ENCODE measurements at regions not wholly inside any gene's neighbourhood (a gene's known extent, or its start where the extent isn't known, plus 50 kb on each side); places are given as distances from the start of the nearest gene placed in this dataset.

DNA sequence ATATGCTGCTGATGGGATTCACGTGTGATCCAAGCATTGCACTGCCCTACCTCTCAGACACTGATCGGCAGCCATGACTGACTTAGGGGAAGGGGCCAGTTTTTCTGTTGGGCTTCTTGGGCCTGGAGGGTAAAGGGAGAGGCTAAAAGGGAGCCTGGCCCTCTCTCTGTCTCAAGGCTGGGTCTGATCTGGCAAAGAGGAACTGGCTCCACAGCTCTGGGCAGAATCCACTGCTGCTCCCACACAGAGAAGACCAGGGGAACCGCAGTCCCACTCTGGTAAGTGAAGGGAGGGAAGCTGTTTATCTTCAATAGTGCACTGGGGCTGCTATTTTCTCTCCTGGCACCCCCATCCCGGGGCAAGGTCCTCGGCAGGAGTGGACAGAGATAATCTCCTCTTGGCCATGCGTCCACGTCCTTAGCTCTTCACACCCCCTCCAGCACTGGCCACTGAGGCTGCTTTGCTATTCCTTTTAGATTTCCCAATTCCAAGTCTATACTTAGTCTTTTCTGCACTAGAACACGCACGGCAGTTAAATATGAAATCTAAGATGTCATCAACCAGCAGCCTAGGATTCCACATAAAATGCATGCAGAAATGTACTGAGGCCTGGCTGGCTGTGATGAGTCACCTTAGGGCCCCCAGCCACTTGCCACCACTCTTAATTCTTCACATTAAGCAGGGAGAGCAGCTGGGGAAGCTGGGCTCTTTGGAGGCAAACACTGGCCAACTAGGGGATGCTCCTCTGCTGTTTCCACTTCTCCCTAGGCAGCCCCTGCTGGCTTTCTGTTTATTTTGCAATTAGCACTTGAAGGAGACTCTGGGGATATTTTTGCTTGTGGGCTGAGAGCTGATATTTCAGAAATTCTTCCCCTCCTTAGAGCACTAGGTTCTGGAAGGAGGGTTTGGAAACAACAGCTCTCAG lies 87.8 kb upstream of the ARMC2 start:
- Histone ChIP-seq H2AFZ (no peak overlapping the region), H3K4me1 (ENCODE audit: insufficient read depth) (peaks cover 7% of the 10 kb centered on the region), H3K4me3 (no peak overlapping the region), H3K27me3 (replicated peaks; ENCODE audit: insufficient read depth) (no peaks in the 10 kb centered on the region), H3K36me3 (ENCODE audit: low read depth) (no peaks in the 10 kb centered on the region), H3K9ac (no peak overlapping the region), H3K79me2 (ENCODE audit: insufficient read depth) (no peaks in the 10 kb centered on the region), H3K9me3 (ENCODE audit: low read depth) (no peaks in the 10 kb centered on the region), H3K4me2 (ENCODE audit: unreplicated experiment) (no peak overlapping the region), H3K9me2 (ENCODE audit: insufficient read depth) (no peaks in the 10 kb centered on the region), H3K27ac (no peak overlapping the region), H3F3A (ENCODE audit: insufficient read depth) (no peaks in the 10 kb centered on the region; the same call in 1 of the 2 replicates), H4K20me1 (ENCODE audit: insufficient read depth) (no peaks in the 10 kb centered on the region)
- DNase-seq: no peak
- 87 to 91% methylated on average over 9 of the region's 9 CpGs for WGBS, 2 experiments (ENCODE audit: low coverage in 1 of 2, low lambda C conversion rate in 2 of 2, missing lambda C conversion rate in 2 of 2)
- in situ Hi-C loops (cut with MboI): no loop called here
- no peak for TF ChIP-seq EZH2phosphoT487 (IDR thresholded peaks at IDR 0.05; ENCODE audit: insufficient read depth, low read depth)
- TF ChIP-seq EZH2 (IDR thresholded peaks at IDR 0.05; ENCODE audit: insufficient read depth, poor library complexity, severe bottlenecking): no peak

GRCh38 chr6:108762394-108762793 lies 85.8 kb upstream of the ARMC2 start:
- H3K9me2 ChIP-seq (ENCODE audit: insufficient read depth): no peaks in the 10 kb centered on the region
- no peak overlapping the region for H3K27ac ChIP-seq
- no peak overlapping the region for H3K9ac ChIP-seq
- H3K9me3 ChIP-seq (ENCODE audit: low read depth): no peaks in the 10 kb centered on the region
- H3K36me3 ChIP-seq (ENCODE audit: low read depth): no peaks in the 10 kb centered on the region
- in situ Hi-C loops (cut with MboI): no loop called here
- no peaks in the 10 kb centered on the region for H3K27me3 ChIP-seq (replicated peaks; ENCODE audit: insufficient read depth)
- no peak for DNase-seq
- H4K20me1 ChIP-seq (ENCODE audit: insufficient read depth): no peaks in the 10 kb centered on the region
- H2AFZ ChIP-seq: no peak overlapping the region
- 71 to 78% methylated on average over 1 of the region's 1 CpG for WGBS, 2 experiments (ENCODE audit: low coverage in 1 of 2, low lambda C conversion rate in 2 of 2, missing lambda C conversion rate in 2 of 2)
- TF ChIP-seq EZH2phosphoT487 (IDR thresholded peaks at IDR 0.05; ENCODE audit: insufficient read depth, low read depth): no peak
- TF ChIP-seq EZH2 (IDR thresholded peaks at IDR 0.05; ENCODE audit: insufficient read depth, poor library complexity, severe bottlenecking): no peak
- no peak overlapping the region for H3K4me2 ChIP-seq (ENCODE audit: unreplicated experiment)
- no peak overlapping the region for H3K4me3 ChIP-seq
- H3K79me2 ChIP-seq (ENCODE audit: insufficient read depth): no peaks in the 10 kb centered on the region
- H3F3A ChIP-seq (ENCODE audit: insufficient read depth): no peaks in the 10 kb centered on the region
- H3K4me1 ChIP-seq (ENCODE audit: insufficient read depth): no peaks in the 10 kb centered on the region

- no peak overlapping the region for H3K4me2 ChIP-seq (ENCODE audit: unreplicated experiment)
- H3K9me2 ChIP-seq (ENCODE audit: insufficient read depth): no peaks in the 10 kb centered on the region
- H3K4me3 ChIP-seq: no peak overlapping the region
- in situ Hi-C loops (cut with MboI): no loop called here
- DNase-seq: no peak
- TF ChIP-seq EZH2phosphoT487 (IDR thresholded peaks at IDR 0.05; ENCODE audit: insufficient read depth, low read depth) (no peak), EZH2 (IDR thresholded peaks at IDR 0.05; ENCODE audit: insufficient read depth, poor library complexity, severe bottlenecking) (no peak)
- no peaks in the 10 kb centered on the region for H3K27me3 ChIP-seq (replicated peaks; ENCODE audit: insufficient read depth)
- H4K20me1 ChIP-seq (ENCODE audit: insufficient read depth): no peaks in the 10 kb centered on the region
- H3K27ac ChIP-seq: no peak overlapping the region
- no peaks in the 10 kb centered on the region for H3K79me2 ChIP-seq (ENCODE audit: insufficient read depth)
- no peaks in the 10 kb centered on the region for H3K4me1 ChIP-seq (ENCODE audit: insufficient read depth)
- WGBS, 2 experiments (ENCODE audit: low coverage in 1 of 2, low lambda C conversion rate in 2 of 2, missing lambda C conversion rate in 2 of 2): 86 to 87% methylated on average over 10 of the region's 10 CpGs
- no peak overlapping the region for H3K9ac ChIP-seq
- no peaks in the 10 kb centered on the region for H3F3A ChIP-seq (ENCODE audit: insufficient read depth)
- no peaks in the 10 kb centered on the region for H3K36me3 ChIP-seq (ENCODE audit: low read depth)
- no peaks in the 10 kb centered on the region for H3K9me3 ChIP-seq (ENCODE audit: low read depth)
- no peak overlapping the region for H2AFZ ChIP-seq
Measured at GRCh38 chr6:108763931-108764579, 84.2 kb upstream of the ARMC2 start.

GRCh38 chr6:108764580-108764950 lies 83.7 kb upstream of the ARMC2 start:
- in situ Hi-C loops (cut with MboI): no loop called here
- Histone ChIP-seq H3K4me2 (ENCODE audit: unreplicated experiment) (no peak overlapping the region), H3K27me3 (replicated peaks; ENCODE audit: insufficient read depth) (no peaks in the 10 kb centered on the region), H3K9me2 (ENCODE audit: insufficient read depth) (no peaks in the 10 kb centered on the region), H3K79me2 (ENCODE audit: insufficient read depth) (no peaks in the 10 kb centered on the region), H4K20me1 (ENCODE audit: insufficient read depth) (no peaks in the 10 kb centered on the region), H3K9me3 (ENCODE audit: low read depth) (no peaks in the 10 kb centered on the region), H3K4me1 (ENCODE audit: insufficient read depth) (no peaks in the 10 kb centered on the region), H3K27ac (no peak overlapping the region), H3K36me3 (ENCODE audit: low read depth) (no peaks in the 10 kb centered on the region), H2AFZ (no peak overlapping the region), H3K4me3 (no peak overlapping the region), H3F3A (ENCODE audit: insufficient read depth) (no peaks in the 10 kb centered on the region), H3K9ac (no peak overlapping the region)
- WGBS, 2 experiments (ENCODE audit: low coverage in 1 of 2, low lambda C conversion rate in 2 of 2, missing lambda C conversion rate in 2 of 2): 95 to 100% methylated on average over 1 of the region's 1 CpG
- no peak for DNase-seq
- TF ChIP-seq EZH2phosphoT487 (IDR thresholded peaks at IDR 0.05; ENCODE audit: insufficient read depth, low read depth) (no peak), EZH2 (IDR thresholded peaks at IDR 0.05; ENCODE audit: insufficient read depth, poor library complexity, severe bottlenecking) (no peak)
